ENCODE measurements at regions not wholly inside any gene's neighbourhood (a gene's known extent, or its start where the extent isn't known, plus 50 kb on each side); places are given as distances from the start of the nearest gene placed in this dataset.

DNA sequence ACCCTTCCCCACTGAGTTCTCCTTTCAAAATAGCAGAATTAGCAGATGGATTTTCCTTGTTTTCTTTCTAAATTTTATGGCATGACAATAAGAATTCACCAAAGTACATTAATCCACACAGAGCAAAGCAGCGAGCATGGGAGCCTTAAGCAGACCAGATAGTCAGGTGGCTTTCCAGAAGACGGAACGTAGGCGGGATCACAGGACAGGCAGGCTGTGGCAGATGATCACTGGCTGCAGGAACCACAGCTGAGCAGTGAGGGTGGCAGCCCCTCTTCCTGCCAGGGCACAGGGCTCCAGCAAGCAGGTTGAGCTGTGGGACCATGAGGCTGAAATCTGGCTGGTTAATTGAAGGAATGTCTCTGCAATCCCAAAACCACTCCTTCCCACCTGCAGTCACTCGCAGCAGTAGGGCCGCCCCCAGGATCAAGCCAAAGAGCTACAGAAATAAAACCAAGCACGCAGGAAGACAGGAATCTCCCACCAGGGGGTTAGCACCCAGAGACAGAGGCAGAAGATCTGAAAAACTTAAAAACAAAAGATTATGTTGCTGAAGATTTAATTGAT is 259.9 kb downstream of the EIPR1 start:
- no peaks in the 10 kb centered on the region for H4K20me1 ChIP-seq (ENCODE audit: control insufficient read depth, insufficient read depth)
- H2AFZ ChIP-seq (ENCODE audit: control insufficient read depth, low read depth, low read length) = no peak overlapping the region
- POLR2A ChIA-PET = interaction anchor here (1.3 kb wide), 1 partner anchor 36 kb away, joined by 3 read pairs; no protein-coding TSS in a partner anchor
- no peaks in the 10 kb centered on the region for H3K9me3 ChIP-seq (replicated peaks; ENCODE audit: control insufficient read depth, insufficient read depth, low read length)
- ATAC-seq (no peak), DNase-seq (ENCODE audit: low read depth, low spot score) (no peak), FAIRE-seq (no peak)
- no TSS peak for BruUV-seq (replicated peaks)
- no peaks in the 10 kb centered on the region for H3K79me2 ChIP-seq (ENCODE audit: control insufficient read depth, insufficient read depth, low read length)
- CTCF ChIA-PET = no interaction called here
- no peaks in the 10 kb centered on the region for H3K4me1 ChIP-seq (ENCODE audit: control insufficient read depth, insufficient read depth, low read length)
- in situ Hi-C loops (cut with MboI) (no loop called here), intact Hi-C loops (cut with micrococcal nuclease; ENCODE audit: unreplicated experiment) (no loop called here)
- H3K27ac ChIP-seq (ENCODE audit: control insufficient read depth, insufficient read depth) = no peak overlapping the region
- H3K36me3 ChIP-seq (ENCODE audit: control insufficient read depth in 2 of 2, insufficient read depth in 2 of 2, low read length in 1 of 2) = no peaks in the 10 kb centered on the region
- no peak overlapping the region for H3K4me3 ChIP-seq
- RAD21 ChIA-PET (ENCODE audit: unreplicated experiment) = no interaction called here
- 31% methylated on average over 7 of the region's 7 CpGs for WGBS (ENCODE audit: insufficient coverage, insufficient replicate concordance, low lambda C conversion rate, missing lambda C conversion rate)
- no peak overlapping the region for H3K4me2 ChIP-seq (ENCODE audit: control insufficient read depth, insufficient read depth)
- SMC1A ChIA-PET (ENCODE audit: uncharacterized antibody, unreplicated experiment) = interaction anchor here (1.2 kb wide), 1 partner anchor 10 kb away, joined by 3 read pairs; no protein-coding TSS in a partner anchor
- TF ChIP-seq SRF (IDR thresholded peaks at IDR 0.05; ENCODE audit: low read depth in 2 of 2, low read length in 2 of 2) (no peak), NRF1 (conservative IDR thresholded peaks at IDR 0.05; ENCODE audit: low read depth, low read length) (no peak), ATF7 (IDR thresholded peaks at IDR 0.05; ENCODE audit: low read depth) (no peak), SUZ12 (IDR thresholded peaks at IDR 0.05; ENCODE audit: unreplicated experiment) (no peak), CREM (IDR thresholded peaks at IDR 0.05; ENCODE audit: low read depth) (no peak), CREB1 (IDR thresholded peaks at IDR 0.05; ENCODE audit: low read depth) (no peak), E4F1 (IDR thresholded peaks at IDR 0.05; ENCODE audit: borderline replicate concordance, partially characterized antibody) (no peak), BRCA1 (IDR thresholded peaks at IDR 0.05; ENCODE audit: low read depth, low read length) (no peak), ZBED1 (IDR thresholded peaks at IDR 0.05; ENCODE audit: borderline replicate concordance) (no peak), SKIL (IDR thresholded peaks at IDR 0.05; ENCODE audit: low read depth, poor library complexity, severe bottlenecking) (no peak), ZNF24 (IDR thresholded peaks at IDR 0.05) (no peak), TAF1 (IDR thresholded peaks at IDR 0.05; ENCODE audit: borderline replicate concordance, low read depth, low read length) (no peak), SMC3 (IDR thresholded peaks at IDR 0.05; ENCODE audit: borderline replicate concordance, low read length) (no peak), RCOR1 (conservative IDR thresholded peaks at IDR 0.05; ENCODE audit: low read depth, low read length) (no peak)
- TF ChIP-seq, protein P1, sequence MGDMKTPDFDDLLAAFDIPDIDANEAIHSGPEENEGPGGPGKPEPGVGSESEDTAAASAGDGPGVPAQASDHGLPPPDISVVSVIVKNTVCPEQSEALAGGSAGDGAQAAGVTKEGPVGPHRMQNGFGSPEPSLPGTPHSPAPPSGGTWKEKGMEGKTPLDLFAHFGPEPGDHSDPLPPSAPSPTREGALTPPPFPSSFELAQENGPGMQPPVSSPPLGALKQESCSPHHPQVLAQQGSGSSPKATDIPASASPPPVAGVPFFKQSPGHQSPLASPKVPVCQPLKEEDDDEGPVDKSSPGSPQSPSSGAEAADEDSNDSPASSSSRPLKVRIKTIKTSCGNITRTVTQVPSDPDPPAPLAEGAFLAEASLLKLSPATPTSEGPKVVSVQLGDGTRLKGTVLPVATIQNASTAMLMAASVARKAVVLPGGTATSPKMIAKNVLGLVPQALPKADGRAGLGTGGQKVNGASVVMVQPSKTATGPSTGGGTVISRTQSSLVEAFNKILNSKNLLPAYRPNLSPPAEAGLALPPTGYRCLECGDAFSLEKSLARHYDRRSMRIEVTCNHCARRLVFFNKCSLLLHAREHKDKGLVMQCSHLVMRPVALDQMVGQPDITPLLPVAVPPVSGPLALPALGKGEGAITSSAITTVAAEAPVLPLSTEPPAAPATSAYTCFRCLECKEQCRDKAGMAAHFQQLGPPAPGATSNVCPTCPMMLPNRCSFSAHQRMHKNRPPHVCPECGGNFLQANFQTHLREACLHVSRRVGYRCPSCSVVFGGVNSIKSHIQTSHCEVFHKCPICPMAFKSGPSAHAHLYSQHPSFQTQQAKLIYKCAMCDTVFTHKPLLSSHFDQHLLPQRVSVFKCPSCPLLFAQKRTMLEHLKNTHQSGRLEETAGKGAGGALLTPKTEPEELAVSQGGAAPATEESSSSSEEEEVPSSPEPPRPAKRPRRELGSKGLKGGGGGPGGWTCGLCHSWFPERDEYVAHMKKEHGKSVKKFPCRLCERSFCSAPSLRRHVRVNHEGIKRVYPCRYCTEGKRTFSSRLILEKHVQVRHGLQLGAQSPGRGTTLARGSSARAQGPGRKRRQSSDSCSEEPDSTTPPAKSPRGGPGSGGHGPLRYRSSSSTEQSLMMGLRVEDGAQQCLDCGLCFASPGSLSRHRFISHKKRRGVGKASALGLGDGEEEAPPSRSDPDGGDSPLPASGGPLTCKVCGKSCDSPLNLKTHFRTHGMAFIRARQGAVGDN (IDR thresholded peaks at IDR 0.05) = no peak
- no peak overlapping the region for H3K9ac ChIP-seq (ENCODE audit: control insufficient read depth, insufficient read depth, low read length)
- H3K27me3 ChIP-seq (replicated peaks in 1 of 2; ENCODE audit: control insufficient read depth in 2 of 2, insufficient read depth in 2 of 2, low read length in 1 of 2) = no peaks in the 10 kb centered on the region

All from GM12878 (cell line).